ENCODE measurements at regions not wholly inside any gene's neighbourhood (a gene's known extent, or its start where the extent isn't known, plus 50 kb on each side); places are given as distances from the start of the nearest gene placed in this dataset.
A peak's percentile ranks its signal among the peaks of the same experiment; 100 is the strongest.

- H3K9me3 ChIP-seq (ENCODE audit: low read depth, low read length), result no peaks in the 10 kb centered on the region
- H3K36me3 ChIP-seq (ENCODE audit: insufficient read depth, low read length), result no peaks in the 10 kb centered on the region
- no peak overlapping the region for H3K4me3 ChIP-seq
- TF ChIP-seq EZH2 (IDR thresholded peaks at IDR 0.05) (no peak), FOXP2 (optimal IDR thresholded peaks at IDR 0.05; ENCODE audit: control extremely low read depth, extremely low read length, insufficient read depth) (no peak), POLR2AphosphoS5 (IDR thresholded peaks at IDR 0.05; ENCODE audit: borderline replicate concordance, low read depth, low read length) (no peak)
- DNase-seq (ENCODE audit: low read depth, low spot score), result no peak
- no peak overlapping the region for H3K27ac ChIP-seq
- no peak overlapping the region for H3K9ac ChIP-seq (ENCODE audit: insufficient read length)
These were observed 81.7 kb upstream of the ABCC4 start for GRCh38 chr13:95382916-95383315.

DNA sequence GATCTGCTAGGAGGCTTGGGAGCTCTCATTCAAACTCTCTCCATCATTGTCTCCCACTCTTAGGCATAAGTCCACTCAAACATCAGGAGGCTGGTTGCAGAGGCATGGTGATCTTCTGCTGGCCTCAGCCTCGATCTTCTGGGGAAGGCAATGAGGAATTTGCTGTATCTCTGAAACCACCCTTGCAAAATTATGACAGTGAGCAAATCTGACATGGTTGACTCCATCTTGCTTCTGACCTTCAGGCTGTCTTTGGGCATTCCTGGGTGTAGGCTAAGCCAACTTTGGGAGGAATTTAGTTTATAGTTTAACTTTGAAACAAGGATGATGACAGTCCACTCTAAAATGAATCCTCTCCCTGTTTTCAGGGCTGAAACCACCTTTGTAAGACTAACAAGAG lies 84.1 kb upstream of the ABCC4 start:
- Histone ChIP-seq H3K4me3 (no peak overlapping the region), H3K9ac (ENCODE audit: insufficient read length) (no peak overlapping the region), H3K27ac (no peak overlapping the region), H3K36me3 (ENCODE audit: insufficient read depth, low read length) (no peaks in the 10 kb centered on the region), H3K9me3 (ENCODE audit: low read depth, low read length) (no peaks in the 10 kb centered on the region)
- DNase-seq (ENCODE audit: low read depth, low spot score), result no peak
- TF ChIP-seq POLR2AphosphoS5 (IDR thresholded peaks at IDR 0.05; ENCODE audit: borderline replicate concordance, low read depth, low read length) (no peak), EZH2 (IDR thresholded peaks at IDR 0.05) (no peak)

DNA sequence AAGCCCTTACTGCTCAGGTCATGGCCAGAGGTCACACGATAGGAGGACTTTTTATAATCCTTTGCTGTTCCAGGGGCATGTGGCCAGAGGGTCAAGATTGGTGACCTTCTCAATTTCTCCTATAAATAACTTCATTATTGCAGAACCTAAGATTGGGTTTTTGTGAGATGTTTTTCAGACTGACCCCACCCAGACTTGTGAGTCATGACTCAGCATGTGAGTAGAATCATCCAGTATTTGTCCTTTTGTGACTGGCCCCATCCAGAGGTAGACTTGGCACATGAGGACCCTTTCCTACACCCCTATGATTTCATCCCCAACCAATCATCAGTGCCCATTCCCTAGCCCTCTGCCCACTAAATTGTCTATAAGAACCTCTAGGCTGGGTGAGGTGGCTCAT lies 84.5 kb upstream of the ABCC4 start:
- TF ChIP-seq EZH2 (IDR thresholded peaks at IDR 0.05), result no peak
- no peak for TF ChIP-seq FOXP2 (optimal IDR thresholded peaks at IDR 0.05; ENCODE audit: control extremely low read depth, extremely low read length, insufficient read depth)
- TF ChIP-seq POLR2AphosphoS5 (IDR thresholded peaks at IDR 0.05; ENCODE audit: borderline replicate concordance, low read depth, low read length), result no peak
- H3K9ac ChIP-seq (ENCODE audit: insufficient read length), result no peak overlapping the region
- H3K36me3 ChIP-seq (ENCODE audit: insufficient read depth, low read length), result no peaks in the 10 kb centered on the region

DNA sequence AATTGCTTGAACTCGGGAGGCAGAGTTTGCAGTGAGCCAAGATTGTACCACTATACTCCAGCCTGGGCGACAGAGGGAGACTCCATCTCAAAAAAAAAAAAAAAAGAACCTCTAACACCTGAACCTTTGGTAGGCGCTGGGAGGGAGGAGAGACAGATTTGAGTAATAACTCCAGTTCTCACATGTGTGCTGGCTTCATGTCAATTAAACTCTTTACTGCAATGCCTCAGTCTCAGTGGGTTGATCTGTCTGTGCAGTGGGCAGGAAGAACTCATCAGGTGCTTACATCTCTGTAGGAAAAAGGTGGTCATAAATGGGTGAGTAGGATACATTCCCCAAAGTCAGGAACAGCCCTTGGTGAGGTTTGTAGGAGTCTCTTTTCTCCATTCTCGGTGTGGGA lies 85.1 kb upstream of the ABCC4 start:
- TF ChIP-seq FOXP2 (optimal IDR thresholded peaks at IDR 0.05; ENCODE audit: control extremely low read depth, extremely low read length, insufficient read depth) (no peak), POLR2AphosphoS5 (IDR thresholded peaks at IDR 0.05; ENCODE audit: borderline replicate concordance, low read depth, low read length) (no peak), EZH2 (IDR thresholded peaks at IDR 0.05) (no peak)
- H3K4me3 ChIP-seq, result no peak overlapping the region
- DNase-seq (ENCODE audit: low read depth, low spot score), result no peak
- H3K27ac ChIP-seq, result no peak overlapping the region
- no peak overlapping the region for H3K9ac ChIP-seq (ENCODE audit: insufficient read length)
- no peaks in the 10 kb centered on the region for H3K9me3 ChIP-seq (ENCODE audit: low read depth, low read length)
- H3K36me3 ChIP-seq (ENCODE audit: insufficient read depth, low read length), result no peaks in the 10 kb centered on the region

More for the DNA sequence above, 84.5 kb upstream of the ABCC4 start:
- Histone ChIP-seq H3K9me3 (ENCODE audit: low read depth, low read length) (no peaks in the 10 kb centered on the region), H3K4me3 (no peak overlapping the region), H3K27ac (no peak overlapping the region)
- no peak for DNase-seq (ENCODE audit: low read depth, low spot score)

GRCh38 chr13:95387733-95388207 lies 86.5 kb upstream of the ABCC4 start:
- Histone ChIP-seq H3K4me3 (0 out of 2 replicates have a peak overlapping the region, but pooled peaks have one; percentile 7), H3K9ac (ENCODE audit: insufficient read length) (no peak overlapping the region), H3K9me3 (ENCODE audit: low read depth, low read length) (no peaks in the 10 kb centered on the region), H3K36me3 (ENCODE audit: insufficient read depth, low read length) (no peaks in the 10 kb centered on the region), H3K27ac (no peak overlapping the region)
- TF ChIP-seq EZH2 (IDR thresholded peaks at IDR 0.05), result no peak
- no peak for TF ChIP-seq POLR2AphosphoS5 (IDR thresholded peaks at IDR 0.05; ENCODE audit: borderline replicate concordance, low read depth, low read length)
- no peak for TF ChIP-seq FOXP2 (optimal IDR thresholded peaks at IDR 0.05; ENCODE audit: control extremely low read depth, extremely low read length, insufficient read depth)
- DNase-seq (ENCODE audit: low read depth, low spot score), result no peak

- H3K4me3 ChIP-seq, result no peak overlapping the region
- no peaks in the 10 kb centered on the region for H3K36me3 ChIP-seq (ENCODE audit: insufficient read depth, low read length)
- no peak overlapping the region for H3K27ac ChIP-seq
- no peak overlapping the region for H3K9ac ChIP-seq (ENCODE audit: insufficient read length)
- H3K9me3 ChIP-seq (ENCODE audit: low read depth, low read length), result no peaks in the 10 kb centered on the region
- TF ChIP-seq FOXP2 (optimal IDR thresholded peaks at IDR 0.05; ENCODE audit: control extremely low read depth, extremely low read length, insufficient read depth) (no peak), POLR2AphosphoS5 (IDR thresholded peaks at IDR 0.05; ENCODE audit: borderline replicate concordance, low read depth, low read length) (no peak), EZH2 (IDR thresholded peaks at IDR 0.05) (no peak)
- no peak for DNase-seq (ENCODE audit: low read depth, low spot score)
These were observed 87.3 kb upstream of the ABCC4 start for GRCh38 chr13:95388420-95389079.

DNA sequence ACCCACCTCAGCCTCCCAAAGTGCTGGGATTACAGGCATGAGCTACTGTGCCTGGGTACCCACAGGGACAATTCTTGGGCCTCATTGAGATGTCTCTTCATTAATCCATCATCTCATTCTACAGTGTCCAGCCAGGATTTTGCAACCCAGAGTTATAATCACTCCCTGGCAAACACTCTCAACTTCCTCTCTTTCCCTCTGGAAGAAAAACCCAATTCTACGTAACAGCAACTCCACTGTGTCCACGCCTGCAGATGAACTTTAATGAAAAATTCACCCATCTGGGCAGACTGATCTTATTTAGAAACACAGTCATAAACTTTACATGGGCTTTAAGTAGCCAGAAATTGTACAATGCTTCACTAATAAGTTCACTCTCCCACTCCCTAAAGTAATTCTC lies 90.1 kb upstream of the ABCC4 start:
- Histone ChIP-seq H3K9ac (ENCODE audit: insufficient read length) (no peak overlapping the region), H3K36me3 (ENCODE audit: insufficient read depth, low read length) (no peaks in the 10 kb centered on the region), H3K4me3 (no peak overlapping the region), H3K9me3 (ENCODE audit: low read depth, low read length) (no peaks in the 10 kb centered on the region), H3K27ac (no peak overlapping the region)
- no peak for DNase-seq (ENCODE audit: low read depth, low spot score)
- TF ChIP-seq POLR2AphosphoS5 (IDR thresholded peaks at IDR 0.05; ENCODE audit: borderline replicate concordance, low read depth, low read length), result no peak
- TF ChIP-seq EZH2 (IDR thresholded peaks at IDR 0.05), result no peak
- TF ChIP-seq FOXP2 (optimal IDR thresholded peaks at IDR 0.05; ENCODE audit: control extremely low read depth, extremely low read length, insufficient read depth), result no peak

DNA sequence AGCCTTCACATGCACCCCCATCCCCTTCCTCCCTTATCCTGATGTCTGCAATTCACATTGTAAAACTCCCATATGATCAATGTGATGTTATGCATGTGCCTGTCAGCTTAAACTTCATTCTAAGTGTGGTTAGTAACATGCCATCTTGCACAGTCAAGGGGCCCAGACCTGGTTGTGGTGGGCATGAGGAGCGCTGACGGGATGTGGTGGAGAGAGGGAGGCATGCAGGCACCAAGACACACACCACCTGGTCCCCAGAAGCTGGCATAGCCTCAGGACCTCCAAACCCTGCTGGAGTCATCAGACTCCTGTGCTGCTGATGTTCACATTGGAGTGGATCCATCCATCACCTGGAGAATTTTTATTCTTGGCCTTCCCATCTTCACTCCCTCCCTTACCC lies 90.5 kb upstream of the ABCC4 start:
- no peak overlapping the region for H3K27ac ChIP-seq
- H3K4me3 ChIP-seq, result no peak overlapping the region
- H3K9ac ChIP-seq (ENCODE audit: insufficient read length), result no peak overlapping the region
- H3K9me3 ChIP-seq (ENCODE audit: low read depth, low read length), result no peaks in the 10 kb centered on the region
- no peaks in the 10 kb centered on the region for H3K36me3 ChIP-seq (ENCODE audit: insufficient read depth, low read length)
- TF ChIP-seq POLR2AphosphoS5 (IDR thresholded peaks at IDR 0.05; ENCODE audit: borderline replicate concordance, low read depth, low read length) (no peak), EZH2 (IDR thresholded peaks at IDR 0.05) (no peak), FOXP2 (optimal IDR thresholded peaks at IDR 0.05; ENCODE audit: control extremely low read depth, extremely low read length, insufficient read depth) (no peak)
- no peak for DNase-seq (ENCODE audit: low read depth, low spot score)

GRCh38 chr13:95392597-95392996 lies 91.3 kb upstream of the ABCC4 start:
- Histone ChIP-seq H3K9ac (ENCODE audit: insufficient read length) (no peak overlapping the region), H3K4me3 (no peak overlapping the region), H3K9me3 (ENCODE audit: low read depth, low read length) (no peaks in the 10 kb centered on the region), H3K36me3 (ENCODE audit: insufficient read depth, low read length) (no peaks in the 10 kb centered on the region), H3K27ac (no peak overlapping the region)
- TF ChIP-seq EZH2 (IDR thresholded peaks at IDR 0.05), result no peak
- TF ChIP-seq POLR2AphosphoS5 (IDR thresholded peaks at IDR 0.05; ENCODE audit: borderline replicate concordance, low read depth, low read length), result no peak
- TF ChIP-seq FOXP2 (optimal IDR thresholded peaks at IDR 0.05; ENCODE audit: control extremely low read depth, extremely low read length, insufficient read depth), result no peak
- DNase-seq (ENCODE audit: low read depth, low spot score), result no peak

Data from SK-N-MC (cell line).